T-helper 1 cell treated with Interleukin-12 subunit alpha and Interleukin-12 subunit beta and Interleukin-4 antibody, amounts not matched to agents 30 μg/mL and 1 μg/mL, for 36 hours (primary cell): ENCODE measurements at regions not wholly inside any gene's neighbourhood (a gene's known extent, or its start where the extent isn't known, plus 50 kb on each side); places are given as distances from the start of the nearest gene placed in this dataset.

Experiments
- H3K27ac Mint-ChIP-seq: one replicate; pipeline ENCODE4 v1.8.0; 2021; ENCODE audit warnings: mild to moderate bottlenecking, mixed read lengths
- H3K27me3 Mint-ChIP-seq: one replicate; pipeline ENCODE4 v1.8.0; 2021; ENCODE audit warnings: low read depth, mixed read lengths
- H3K36me3 Mint-ChIP-seq: one replicate; pipeline ENCODE4 v1.8.0; 2021; ENCODE audit warnings: low read depth, mixed read lengths
- H3K4me1 Mint-ChIP-seq: one replicate; pipeline ENCODE4 v1.8.0; 2021; ENCODE audit warnings: low read depth, mixed read lengths
- H3K4me3 Mint-ChIP-seq: one replicate; pipeline ENCODE4 v1.8.0; 2021; ENCODE audit warnings: mild to moderate bottlenecking, moderate library complexity, mixed read lengths
- H3K9me3 Mint-ChIP-seq: one replicate; pipeline ENCODE4 v1.8.0; 2021; ENCODE audit warnings: mixed read lengths

- Mint-ChIP-seq H3K9me3 (no peaks in the 10 kb centered on the region), H3K27ac (no peak overlapping the region), H3K4me3 (no peak overlapping the region), H3K27me3 (no peaks in the 10 kb centered on the region), H3K36me3 (no peaks in the 10 kb centered on the region), H3K4me1 (no peaks in the 10 kb centered on the region)
Measured at GRCh38 chr1:219506936-219507335, 106.0 kb downstream of the ZC3H11B start.

GRCh38 chr1:219506473-219506899 lies 106.4 kb downstream of the ZC3H11B start:
- Mint-ChIP-seq H3K36me3 (no peaks in the 10 kb centered on the region), H3K27me3 (no peaks in the 10 kb centered on the region), H3K4me3 (no peak overlapping the region), H3K27ac (no peak overlapping the region), H3K9me3 (no peaks in the 10 kb centered on the region), H3K4me1 (no peaks in the 10 kb centered on the region)

DNA sequence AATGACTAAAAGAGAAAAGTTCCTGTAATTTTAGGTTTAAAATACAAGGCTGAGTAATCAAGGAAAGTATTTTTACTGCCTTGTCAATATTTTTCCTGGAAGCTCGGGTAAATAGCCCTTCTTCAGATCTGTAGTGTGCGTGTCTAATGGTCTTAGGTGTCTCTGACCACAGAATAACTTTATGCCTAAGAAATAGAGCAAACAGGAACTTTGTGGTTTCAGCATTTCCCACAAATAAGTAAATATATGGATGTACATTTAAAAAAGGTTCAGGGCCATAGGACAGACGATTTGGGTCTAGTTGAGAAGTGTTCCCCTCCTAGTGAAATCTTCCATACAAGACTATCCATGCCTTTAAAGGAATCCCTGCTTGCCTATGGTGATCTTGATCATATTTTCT lies 107.0 kb downstream of the ZC3H11B start:
- H3K27ac Mint-ChIP-seq = no peak overlapping the region
- H3K36me3 Mint-ChIP-seq = no peaks in the 10 kb centered on the region
- no peaks in the 10 kb centered on the region for H3K4me1 Mint-ChIP-seq
- no peaks in the 10 kb centered on the region for H3K9me3 Mint-ChIP-seq
- no peak overlapping the region for H3K4me3 Mint-ChIP-seq
- no peaks in the 10 kb centered on the region for H3K27me3 Mint-ChIP-seq

DNA sequence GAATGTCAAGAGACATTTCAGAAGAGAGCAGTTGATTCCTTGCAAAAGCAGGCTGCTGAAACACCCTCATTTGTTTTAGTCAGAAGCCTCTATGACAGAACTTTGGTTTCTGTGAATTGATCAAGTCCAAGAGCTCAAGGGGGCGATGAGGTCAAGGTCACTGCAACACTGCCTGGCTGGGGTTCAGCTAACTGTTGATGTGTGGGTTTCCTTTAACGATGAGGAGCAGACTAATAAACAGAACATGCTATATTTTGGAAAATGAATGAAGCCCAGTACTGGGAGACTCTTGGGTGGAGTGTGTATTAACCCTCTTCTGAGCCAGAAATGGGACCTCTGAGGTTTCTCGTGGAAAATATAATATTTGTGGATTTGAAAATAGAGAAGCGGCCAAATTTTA lies 109.3 kb downstream of the ZC3H11B start:
- H3K9me3 Mint-ChIP-seq = peaks cover 5% of the 10 kb centered on the region
- no peak overlapping the region for H3K27ac Mint-ChIP-seq
- H3K27me3 Mint-ChIP-seq = no peaks in the 10 kb centered on the region
- no peaks in the 10 kb centered on the region for H3K36me3 Mint-ChIP-seq
- no peaks in the 10 kb centered on the region for H3K4me1 Mint-ChIP-seq
- H3K4me3 Mint-ChIP-seq = no peak overlapping the region

- Mint-ChIP-seq H3K36me3 (no peaks in the 10 kb centered on the region), H3K9me3 (peaks cover 5% of the 10 kb centered on the region), H3K27ac (no peak overlapping the region), H3K4me3 (no peak overlapping the region), H3K4me1 (no peaks in the 10 kb centered on the region), H3K27me3 (no peaks in the 10 kb centered on the region)
Measured at GRCh38 chr1:219500327-219500897, 112.5 kb downstream of the ZC3H11B start.

- Mint-ChIP-seq H3K4me1 (no peaks in the 10 kb centered on the region), H3K9me3 (peaks cover 5% of the 10 kb centered on the region), H3K27ac (no peak overlapping the region)
Measured at GRCh38 chr1:219498666-219499065, 114.2 kb downstream of the ZC3H11B start.

GRCh38 chr1:219495737-219496408 lies 117.0 kb downstream of the ZC3H11B start:
- Mint-ChIP-seq H3K27me3 (no peaks in the 10 kb centered on the region), H3K4me3 (no peak overlapping the region), H3K36me3 (no peaks in the 10 kb centered on the region), H3K4me1 (no peaks in the 10 kb centered on the region), H3K27ac (no peak overlapping the region), H3K9me3 (peaks cover 5% of the 10 kb centered on the region)

More at GRCh38 chr1:219498666-219499065, 114.2 kb downstream of the ZC3H11B start:
- H3K27me3 Mint-ChIP-seq = no peaks in the 10 kb centered on the region
- no peak overlapping the region for H3K4me3 Mint-ChIP-seq
- H3K36me3 Mint-ChIP-seq = no peaks in the 10 kb centered on the region

GRCh38 chr1:219492717-219493116 lies 120.2 kb downstream of the ZC3H11B start:
- Mint-ChIP-seq H3K4me3 (no peak overlapping the region), H3K27me3 (no peaks in the 10 kb centered on the region), H3K9me3 (no peaks in the 10 kb centered on the region), H3K4me1 (no peaks in the 10 kb centered on the region), H3K27ac (no peak overlapping the region), H3K36me3 (no peaks in the 10 kb centered on the region)

GRCh38 chr1:219490566-219490965 lies 122.3 kb downstream of the ZC3H11B start:
- no peaks in the 10 kb centered on the region for H3K36me3 Mint-ChIP-seq
- H3K4me3 Mint-ChIP-seq = no peak overlapping the region
- H3K27ac Mint-ChIP-seq = no peak overlapping the region
- H3K27me3 Mint-ChIP-seq = no peaks in the 10 kb centered on the region
- H3K9me3 Mint-ChIP-seq = no peaks in the 10 kb centered on the region
- H3K4me1 Mint-ChIP-seq = no peaks in the 10 kb centered on the region

GRCh38 chr1:219489636-219490035 lies 123.3 kb downstream of the ZC3H11B start:
- Mint-ChIP-seq H3K4me1 (no peaks in the 10 kb centered on the region), H3K9me3 (no peaks in the 10 kb centered on the region), H3K4me3 (no peak overlapping the region), H3K27ac (no peak overlapping the region), H3K27me3 (no peaks in the 10 kb centered on the region), H3K36me3 (no peaks in the 10 kb centered on the region)

DNA sequence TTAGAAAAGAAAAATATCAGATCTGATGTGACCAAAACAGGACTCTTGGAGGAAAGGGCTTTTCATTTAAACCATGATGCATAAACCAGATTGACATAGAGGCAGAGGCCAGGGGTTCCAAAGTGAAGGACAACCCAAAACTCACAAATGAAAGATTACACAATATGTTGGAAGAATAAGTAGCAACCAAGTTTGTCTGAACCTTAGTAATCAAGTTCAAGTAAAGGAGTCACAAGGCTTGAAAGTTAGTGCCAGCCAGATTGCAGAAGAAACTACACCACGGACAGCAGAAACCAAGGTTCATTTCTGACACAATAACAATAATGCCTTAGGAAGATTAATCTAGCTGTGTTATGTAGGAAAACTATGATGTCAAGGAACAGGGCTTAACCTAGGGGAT lies 124.6 kb downstream of the ZC3H11B start:
- Mint-ChIP-seq H3K36me3 (no peaks in the 10 kb centered on the region), H3K4me1 (no peaks in the 10 kb centered on the region), H3K27me3 (peaks cover 3% of the 10 kb centered on the region), H3K4me3 (no peak overlapping the region), H3K27ac (no peak overlapping the region), H3K9me3 (no peaks in the 10 kb centered on the region)

DNA sequence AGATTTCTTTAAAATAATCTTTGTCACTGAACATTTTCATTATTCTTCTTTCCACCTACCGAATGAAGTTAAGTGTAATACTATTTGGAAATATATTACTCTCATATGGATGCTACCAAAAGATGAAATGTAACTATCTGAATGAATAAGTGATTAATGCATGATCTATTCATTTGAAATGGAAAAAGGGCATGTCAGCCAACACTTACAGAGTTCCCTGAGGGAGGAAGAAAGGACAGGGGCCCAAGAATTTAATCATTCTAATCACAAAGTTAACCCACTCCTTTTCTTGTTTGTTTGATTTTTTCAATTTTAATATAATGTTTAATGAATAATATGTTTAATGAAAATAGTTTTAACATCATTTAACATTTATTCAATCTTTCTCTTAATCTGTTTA lies 129.4 kb downstream of the ZC3H11B start:
- H3K4me3 Mint-ChIP-seq = no peak overlapping the region
- H3K27me3 Mint-ChIP-seq = peaks cover 3% of the 10 kb centered on the region
- no peaks in the 10 kb centered on the region for H3K4me1 Mint-ChIP-seq
- H3K9me3 Mint-ChIP-seq = no peaks in the 10 kb centered on the region
- no peak overlapping the region for H3K27ac Mint-ChIP-seq
- no peaks in the 10 kb centered on the region for H3K36me3 Mint-ChIP-seq

- no peak overlapping the region for H3K27ac Mint-ChIP-seq
- no peak overlapping the region for H3K4me3 Mint-ChIP-seq
- no peaks in the 10 kb centered on the region for H3K9me3 Mint-ChIP-seq
- H3K36me3 Mint-ChIP-seq = no peaks in the 10 kb centered on the region
- H3K4me1 Mint-ChIP-seq = peaks cover 7% of the 10 kb centered on the region
- peaks cover 3% of the 10 kb centered on the region for H3K27me3 Mint-ChIP-seq
Measured at GRCh38 chr1:219480011-219480410, 132.9 kb downstream of the ZC3H11B start.

DNA sequence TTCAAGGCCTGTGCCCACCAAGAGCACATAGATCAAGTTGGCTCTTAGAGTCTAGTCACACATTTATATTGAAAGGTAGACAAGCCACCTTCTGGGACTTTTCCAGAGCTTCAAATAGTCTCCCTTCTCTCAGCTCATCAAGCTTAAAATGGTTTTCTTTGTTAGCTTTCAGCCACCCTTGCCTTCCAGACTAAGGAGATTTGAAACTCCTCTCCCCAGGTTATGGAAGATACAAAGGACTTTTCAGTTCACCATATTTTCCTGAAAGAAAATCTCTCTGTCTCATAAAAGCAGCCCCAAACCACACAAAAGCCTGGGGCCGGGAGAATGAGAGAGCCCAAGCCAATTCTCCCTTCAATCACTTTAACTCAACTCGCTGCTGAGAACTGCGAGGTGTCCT lies 134.1 kb downstream of the ZC3H11B start:
- Mint-ChIP-seq H3K27me3 (no peaks in the 10 kb centered on the region), H3K9me3 (no peaks in the 10 kb centered on the region), H3K27ac (no peak overlapping the region), H3K4me3 (no peak overlapping the region), H3K36me3 (no peaks in the 10 kb centered on the region), H3K4me1 (peaks cover 7% of the 10 kb centered on the region)

GRCh38 chr1:219477861-219478260 lies 135.0 kb downstream of the ZC3H11B start:
- Mint-ChIP-seq H3K4me3 (no peak overlapping the region), H3K27me3 (no peaks in the 10 kb centered on the region), H3K4me1 (peaks cover 7% of the 10 kb centered on the region), H3K36me3 (no peaks in the 10 kb centered on the region), H3K9me3 (no peaks in the 10 kb centered on the region), H3K27ac (no peak overlapping the region)
